GM23338 (cell line): ENCODE measurements at regions not wholly inside any gene's neighbourhood (a gene's known extent, or its start where the extent isn't known, plus 50 kb on each side); places are given as distances from the start of the nearest gene placed in this dataset.

Experiments
- ATAC-seq: fragments of 200-7000 bp; cut with Tn5 transposase; 3 replicates; pipeline ENCODE4 v1.9.1; 2020
- DNase-seq: peaks from one replicate; pipeline ENCODE4 v3.0.0-alpha.2; 2015; ENCODE audit warnings: low spot score
- H2AFZ ChIP-seq: fragments of 200-600 bp; sonication (generic); 2 replicates; pipeline ENCODE4 v1.8.0; 2016; ENCODE audit warnings: antibody characterized with exemption, mild to moderate bottlenecking, moderate library complexity
- H3F3A ChIP-seq: fragments of 200-600 bp; sonication (generic); replicated peaks from 2 replicates; pipeline ENCODE4 v1.8.0; 2017; ENCODE audit warnings: antibody characterized with exemption, mixed run types, low read depth
- H3K27ac ChIP-seq: fragments of 200-600 bp; sonication (generic); 2 replicates; pipeline ENCODE4 v1.6.1; 2016; ENCODE audit warnings: low read depth
- H3K27me3 ChIP-seq: fragments of 200-600 bp; sonication (generic); 2 replicates; pipeline ENCODE4 v1.8.0; 2016; ENCODE audit warnings: mild to moderate bottlenecking, mixed run types, moderate library complexity; ENCODE audit not compliant: insufficient read depth
- H3K36me3 ChIP-seq: fragments of 200-600 bp; sonication (generic); 2 replicates; pipeline ENCODE4 v1.8.0; 2016; ENCODE audit warnings: mild to moderate bottlenecking; ENCODE audit not compliant: insufficient read depth
- H3K4me1 ChIP-seq: fragments of 200-600 bp; sonication (generic); 2 replicates; pipeline ENCODE4 v1.8.0; 2016; ENCODE audit warnings: mild to moderate bottlenecking, moderate library complexity; ENCODE audit not compliant: insufficient read depth
- H3K4me2 ChIP-seq: fragments of 200-600 bp; sonication (generic); 2 replicates; pipeline ENCODE4 v1.7.1; 2017; ENCODE audit warnings: mixed run types
- H3K4me3 ChIP-seq: fragments of 200-600 bp; sonication (generic); 2 replicates; pipeline ENCODE4 v1.6.1; 2016; ENCODE audit warnings: mixed run types
- H3K79me2 ChIP-seq: fragments of 200-600 bp; sonication (generic); replicated peaks from 2 replicates; pipeline ENCODE4 v1.8.0; 2017; ENCODE audit warnings: mild to moderate bottlenecking; ENCODE audit not compliant: insufficient read depth
- H3K9me2 ChIP-seq: fragments of 200-600 bp; sonication (generic); 2 replicates; pipeline ENCODE4 v1.8.0; 2017; ENCODE audit not compliant: insufficient read depth
- H4K20me1 ChIP-seq: fragments of 200-600 bp; sonication (generic); replicated peaks from 2 replicates; pipeline ENCODE4 v1.8.0; 2017; ENCODE audit warnings: mild to moderate bottlenecking; ENCODE audit not compliant: insufficient read depth
- H3K27ac Mint-ChIP-seq: 2 replicates; pipeline ENCODE4 v1.8.0; 2020; ENCODE audit warnings: inconsistent platforms, mild to moderate bottlenecking, moderate library complexity, mixed read lengths
- H3K27me3 Mint-ChIP-seq: 3 replicates; pipeline ENCODE4 v1.8.0; 2022; ENCODE audit warnings: low read depth, mild to moderate bottlenecking, moderate library complexity, mixed read lengths, inconsistent platforms; ENCODE audit not compliant: insufficient read depth, poor library complexity
- H3K36me3 Mint-ChIP-seq: 3 replicates; pipeline ENCODE4 v1.8.0; 2021; ENCODE audit warnings: low read depth, mild to moderate bottlenecking, inconsistent platforms, moderate library complexity, mixed read lengths
- H3K4me1 Mint-ChIP-seq: 3 replicates; pipeline ENCODE4 v1.8.0; 2020; ENCODE audit warnings: mild to moderate bottlenecking, inconsistent platforms, mixed read lengths
- H3K4me3 Mint-ChIP-seq: 3 replicates; pipeline ENCODE4 v1.8.0; 2021; ENCODE audit warnings: moderate library complexity, mild to moderate bottlenecking, inconsistent platforms, mixed read lengths
- H3K9me3 Mint-ChIP-seq: 3 replicates; pipeline ENCODE4 v1.8.0; 2020; ENCODE audit warnings: moderate library complexity, mild to moderate bottlenecking, inconsistent platforms, mixed read lengths
- CREB1 ChIP-seq: fragments of 250-450 bp; sonication (Bioruptor Pico); IDR thresholded peaks from 2 replicates; pipeline ENCODE4 v1.5.0; 2020; ENCODE audit warnings: low read depth, mild to moderate bottlenecking, moderate library complexity
- CTCF ChIP-seq, 2 experiments: fragments of 200-600 bp in 1 of 2; sonication (generic) in 1 of 2; conservative IDR thresholded peaks; 2 replicates each; pipeline versions ENCODE4 v1.5.1 to v1.6.1; 2016 to 2017; ENCODE audit warnings: antibody characterized with exemption in 2 of 2, low read depth in 2 of 2, mild to moderate bottlenecking in 2 of 2, moderate library complexity in 1 of 2
- JUNB ChIP-seq: IDR thresholded peaks from one replicate; pipeline ENCODE4 v1.6.1; 2016; ENCODE audit warnings: antibody characterized with exemption; ENCODE audit not compliant: unreplicated experiment
- NANOG ChIP-seq: IDR thresholded peaks from 2 replicates; pipeline ENCODE4 v1.6.1; 2016; ENCODE audit warnings: antibody characterized with exemption, borderline replicate concordance
- STAT1 ChIP-seq: IDR thresholded peaks from one replicate; pipeline ENCODE4 v1.6.1; 2016; ENCODE audit warnings: antibody characterized with exemption; ENCODE audit not compliant: unreplicated experiment
- ZNF114 ChIP-seq: fragments of 250-450 bp; sonication (Bioruptor Pico); IDR thresholded peaks from 2 replicates; pipeline ENCODE4 v1.5.0; 2020; ENCODE audit warnings: mild to moderate bottlenecking, moderate library complexity
- ZNF331 ChIP-seq: fragments of 250-450 bp; sonication (Bioruptor Pico); IDR thresholded peaks from 2 replicates; pipeline ENCODE4 v1.5.0; 2020; ENCODE audit warnings: low read depth, mild to moderate bottlenecking, moderate library complexity
- TF ChIP-seq, protein P1 (sequence below): IDR thresholded peaks from 2 replicates; pipeline ENCODE4 v1.6.1; 2016; ENCODE audit warnings: antibody characterized with exemption
- TF ChIP-seq, protein P2 (sequence below): fragments of 250-450 bp; sonication (Bioruptor Pico); IDR thresholded peaks from 2 replicates; pipeline ENCODE4 v1.5.0; 2020; ENCODE audit warnings: mild to moderate bottlenecking, moderate library complexity

GRCh38 chr18:42442656-42443055 lies 487.6 kb downstream of the PIK3C3 start:
- H3K4me1 ChIP-seq: no peaks in the 10 kb centered on the region
- H3K36me3 Mint-ChIP-seq: peaks cover 18% of the 10 kb centered on the region
- H3K27ac Mint-ChIP-seq: no peak overlapping the region
- no peak overlapping the region for H2AFZ ChIP-seq
- H3K27me3 ChIP-seq: no peaks in the 10 kb centered on the region
- TF ChIP-seq ZNF331 (CRISPR knock-in tag): no peak
- TF ChIP-seq, protein P1, sequence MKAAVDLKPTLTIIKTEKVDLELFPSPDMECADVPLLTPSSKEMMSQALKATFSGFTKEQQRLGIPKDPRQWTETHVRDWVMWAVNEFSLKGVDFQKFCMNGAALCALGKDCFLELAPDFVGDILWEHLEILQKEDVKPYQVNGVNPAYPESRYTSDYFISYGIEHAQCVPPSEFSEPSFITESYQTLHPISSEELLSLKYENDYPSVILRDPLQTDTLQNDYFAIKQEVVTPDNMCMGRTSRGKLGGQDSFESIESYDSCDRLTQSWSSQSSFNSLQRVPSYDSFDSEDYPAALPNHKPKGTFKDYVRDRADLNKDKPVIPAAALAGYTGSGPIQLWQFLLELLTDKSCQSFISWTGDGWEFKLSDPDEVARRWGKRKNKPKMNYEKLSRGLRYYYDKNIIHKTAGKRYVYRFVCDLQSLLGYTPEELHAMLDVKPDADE: no peak
- TF ChIP-seq CREB1 (CRISPR knock-in tag): no peak
- TF ChIP-seq, protein P2, sequence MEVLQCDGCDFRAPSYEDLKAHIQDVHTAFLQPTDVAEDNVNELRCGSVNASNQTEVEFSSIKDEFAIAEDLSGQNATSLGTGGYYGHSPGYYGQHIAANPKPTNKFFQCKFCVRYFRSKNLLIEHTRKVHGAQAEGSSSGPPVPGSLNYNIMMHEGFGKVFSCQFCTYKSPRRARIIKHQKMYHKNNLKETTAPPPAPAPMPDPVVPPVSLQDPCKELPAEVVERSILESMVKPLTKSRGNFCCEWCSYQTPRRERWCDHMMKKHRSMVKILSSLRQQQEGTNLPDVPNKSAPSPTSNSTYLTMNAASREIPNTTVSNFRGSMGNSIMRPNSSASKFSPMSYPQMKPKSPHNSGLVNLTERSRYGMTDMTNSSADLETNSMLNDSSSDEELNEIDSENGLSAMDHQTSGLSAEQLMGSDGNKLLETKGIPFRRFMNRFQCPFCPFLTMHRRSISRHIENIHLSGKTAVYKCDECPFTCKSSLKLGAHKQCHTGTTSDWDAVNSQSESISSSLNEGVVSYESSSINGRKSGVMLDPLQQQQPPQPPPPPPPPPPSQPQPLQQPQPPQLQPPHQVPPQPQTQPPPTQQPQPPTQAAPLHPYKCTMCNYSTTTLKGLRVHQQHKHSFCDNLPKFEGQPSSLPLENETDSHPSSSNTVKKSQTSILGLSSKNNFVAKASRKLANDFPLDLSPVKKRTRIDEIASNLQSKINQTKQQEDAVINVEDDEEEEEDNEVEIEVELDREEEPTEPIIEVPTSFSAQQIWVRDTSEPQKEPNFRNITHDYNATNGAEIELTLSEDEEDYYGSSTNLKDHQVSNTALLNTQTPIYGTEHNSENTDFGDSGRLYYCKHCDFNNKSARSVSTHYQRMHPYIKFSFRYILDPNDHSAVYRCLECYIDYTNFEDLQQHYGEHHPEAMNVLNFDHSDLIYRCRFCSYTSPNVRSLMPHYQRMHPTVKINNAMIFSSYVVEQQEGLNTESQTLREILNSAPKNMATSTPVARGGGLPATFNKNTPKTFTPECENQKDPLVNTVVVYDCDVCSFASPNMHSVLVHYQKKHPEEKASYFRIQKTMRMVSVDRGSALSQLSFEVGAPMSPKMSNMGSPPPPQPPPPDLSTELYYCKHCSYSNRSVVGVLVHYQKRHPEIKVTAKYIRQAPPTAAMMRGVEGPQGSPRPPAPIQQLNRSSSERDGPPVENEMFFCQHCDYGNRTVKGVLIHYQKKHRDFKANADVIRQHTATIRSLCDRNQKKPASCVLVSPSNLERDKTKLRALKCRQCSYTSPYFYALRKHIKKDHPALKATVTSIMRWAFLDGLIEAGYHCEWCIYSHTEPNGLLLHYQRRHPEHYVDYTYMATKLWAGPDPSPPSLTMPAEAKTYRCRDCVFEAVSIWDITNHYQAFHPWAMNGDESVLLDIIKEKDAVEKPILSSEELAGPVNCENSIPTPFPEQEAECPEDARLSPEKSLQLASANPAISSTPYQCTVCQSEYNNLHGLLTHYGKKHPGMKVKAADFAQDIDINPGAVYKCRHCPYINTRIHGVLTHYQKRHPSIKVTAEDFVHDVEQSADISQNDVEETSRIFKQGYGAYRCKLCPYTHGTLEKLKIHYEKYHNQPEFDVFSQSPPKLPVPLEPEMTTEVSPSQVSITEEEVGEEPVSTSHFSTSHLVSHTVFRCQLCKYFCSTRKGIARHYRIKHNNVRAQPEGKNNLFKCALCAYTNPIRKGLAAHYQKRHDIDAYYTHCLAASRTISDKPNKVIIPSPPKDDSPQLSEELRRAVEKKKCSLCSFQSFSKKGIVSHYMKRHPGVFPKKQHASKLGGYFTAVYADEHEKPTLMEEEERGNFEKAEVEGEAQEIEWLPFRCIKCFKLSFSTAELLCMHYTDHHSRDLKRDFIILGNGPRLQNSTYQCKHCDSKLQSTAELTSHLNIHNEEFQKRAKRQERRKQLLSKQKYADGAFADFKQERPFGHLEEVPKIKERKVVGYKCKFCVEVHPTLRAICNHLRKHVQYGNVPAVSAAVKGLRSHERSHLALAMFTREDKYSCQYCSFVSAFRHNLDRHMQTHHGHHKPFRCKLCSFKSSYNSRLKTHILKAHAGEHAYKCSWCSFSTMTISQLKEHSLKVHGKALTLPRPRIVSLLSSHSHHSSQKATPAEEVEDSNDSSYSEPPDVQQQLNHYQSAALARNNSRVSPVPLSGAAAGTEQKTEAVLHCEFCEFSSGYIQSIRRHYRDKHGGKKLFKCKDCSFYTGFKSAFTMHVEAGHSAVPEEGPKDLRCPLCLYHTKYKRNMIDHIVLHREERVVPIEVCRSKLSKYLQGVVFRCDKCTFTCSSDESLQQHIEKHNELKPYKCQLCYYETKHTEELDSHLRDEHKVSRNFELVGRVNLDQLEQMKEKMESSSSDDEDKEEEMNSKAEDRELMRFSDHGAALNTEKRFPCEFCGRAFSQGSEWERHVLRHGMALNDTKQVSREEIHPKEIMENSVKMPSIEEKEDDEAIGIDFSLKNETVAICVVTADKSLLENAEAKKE: no peak
- TF ChIP-seq NANOG: no peak
- no peak overlapping the region for H3K27ac ChIP-seq
- H3K79me2 ChIP-seq: no peaks in the 10 kb centered on the region
- no peak overlapping the region for H3K4me3 ChIP-seq
- no peak overlapping the region for H3K4me2 ChIP-seq
- no peaks in the 10 kb centered on the region for H3K27me3 Mint-ChIP-seq
- peaks cover 10% of the 10 kb centered on the region for H3K36me3 ChIP-seq
- H3K4me3 Mint-ChIP-seq: no peak overlapping the region
- no peak for ATAC-seq
- H3K4me1 Mint-ChIP-seq: no peaks in the 10 kb centered on the region; the same call in 2 of the 3 replicates
- peaks cover 27% of the 10 kb centered on the region for H3K9me3 Mint-ChIP-seq
- DNase-seq: no peak
- no peaks in the 10 kb centered on the region for H3F3A ChIP-seq
- peaks cover 9% of the 10 kb centered on the region; the same call in 1 of the 2 replicates for H3K9me2 ChIP-seq
- no peaks in the 10 kb centered on the region for H4K20me1 ChIP-seq

- Histone ChIP-seq H2AFZ (no peak overlapping the region), H3K4me1 (no peaks in the 10 kb centered on the region), H3K4me3 (no peak overlapping the region), H3K27ac (no peak overlapping the region), H3K27me3 (no peaks in the 10 kb centered on the region), H3K79me2 (no peaks in the 10 kb centered on the region), H3F3A (no peaks in the 10 kb centered on the region), H3K4me2 (no peak overlapping the region), H3K9me2 (peaks cover 9% of the 10 kb centered on the region; the same call in 1 of the 2 replicates), H4K20me1 (no peaks in the 10 kb centered on the region), H3K36me3 (peaks cover 17% of the 10 kb centered on the region)
- DNase-seq (no peak), ATAC-seq (no peak)
- Mint-ChIP-seq H3K4me1 (no peaks in the 10 kb centered on the region; the same call in 2 of the 3 replicates), H3K9me3 (peaks cover 37% of the 10 kb centered on the region), H3K36me3 (peaks cover 31% of the 10 kb centered on the region), H3K4me3 (no peak overlapping the region), H3K27me3 (no peaks in the 10 kb centered on the region), H3K27ac (no peak overlapping the region)
- TF ChIP-seq JUNB (no peak), STAT1 (no peak), CTCF (conservative IDR thresholded peaks at IDR 0.05; ENCODE audit: low read depth in 2 of 2) (no peak), NANOG (no peak), ZNF114 (CRISPR knock-in tag) (no peak)
- TF ChIP-seq, protein P1: no peak
Observed at GRCh38 chr18:42444349-42444748, 489.3 kb downstream of the PIK3C3 start.
